H1 (cell line): ENCODE measurements at regions not wholly inside any gene's neighbourhood (a gene's known extent, or its start where the extent isn't known, plus 50 kb on each side); places are given as distances from the start of the nearest gene placed in this dataset.

Experiments used
- CHD7 ChIP-seq: fragments of 300-600 bp; sonication (generic); IDR thresholded peaks from 2 replicates; pipeline ENCODE4 v1.7.1; 2012; ENCODE audit warnings: low read length, moderate library complexity, mild to moderate bottlenecking, inconsistent platforms; ENCODE audit not compliant: insufficient replicate concordance
- RBBP5 ChIP-seq: IDR thresholded peaks from 2 replicates; pipeline ENCODE4 v1.7.1; 2012; ENCODE audit warnings: low read depth, mild to moderate bottlenecking, inconsistent platforms, low read length, moderate library complexity, borderline replicate concordance

- TF ChIP-seq CHD7 (no peak), RBBP5 (no peak)
These were observed 204.1 kb downstream of the MATN1 start (continued) for GRCh38 chr1:30519201-30519763.
